Mesenchymal stem cell (in vitro differentiated cells and primary cell): ENCODE measurements at regions not wholly inside any gene's neighbourhood (a gene's known extent, or its start where the extent isn't known, plus 50 kb on each side); places are given as distances from the start of the nearest gene placed in this dataset.

ENCODE experiments used
- DNase-seq: peaks from one replicate; pipeline ENCODE4 v3.0.0-alpha.2; 2013
- H2AFZ ChIP-seq: one replicate; pipeline ENCODE4 v1.6.1; 2013; ENCODE audit warnings: low read depth, mild to moderate bottlenecking, control low read depth, inconsistent platforms, low read length, moderate library complexity
- H2AK5ac ChIP-seq: 2 replicates; pipeline ENCODE4 v1.6.1; 2013; ENCODE audit warnings: low read length, moderate library complexity, mild to moderate bottlenecking, inconsistent platforms; ENCODE audit not compliant: severe bottlenecking
- H2BK120ac ChIP-seq: one replicate; pipeline ENCODE4 v1.6.1; 2013; ENCODE audit warnings: low read depth, mild to moderate bottlenecking, inconsistent platforms, low read length, moderate library complexity
- H2BK12ac ChIP-seq, 2 experiments: one replicate each; pipeline ENCODE4 v1.6.1; 2013; ENCODE audit warnings: inconsistent platforms in 2 of 2, low read length in 2 of 2, mild to moderate bottlenecking in 2 of 2, moderate library complexity in 2 of 2, control low read depth in 1 of 2
- H2BK15ac ChIP-seq: one replicate; pipeline ENCODE4 v1.6.1; 2013; ENCODE audit warnings: mild to moderate bottlenecking, low read depth, inconsistent platforms; ENCODE audit not compliant: poor library complexity, severe bottlenecking
- H2BK5ac ChIP-seq: 2 replicates; pipeline ENCODE4 v1.6.1; 2013; ENCODE audit warnings: low read depth, mild to moderate bottlenecking, low read length, control low read depth, inconsistent platforms; ENCODE audit not compliant: poor library complexity, severe bottlenecking
- H3K14ac ChIP-seq, 2 experiments: one replicate each; pipeline ENCODE4 v1.6.1; 2013; ENCODE audit warnings: inconsistent platforms in 2 of 2, low read length in 2 of 2, control low read depth in 1 of 2, mild to moderate bottlenecking in 1 of 2, moderate library complexity in 1 of 2
- H3K18ac ChIP-seq, 2 experiments: one replicate each; pipeline ENCODE4 v1.6.1; 2013; ENCODE audit warnings: inconsistent platforms in 2 of 2, low read length in 2 of 2, control low read depth in 1 of 2, low read depth in 1 of 2, mild to moderate bottlenecking in 1 of 2
- H3K23ac ChIP-seq, 2 experiments: one replicate each; pipeline ENCODE4 v1.6.1; 2013; ENCODE audit warnings: inconsistent platforms in 2 of 2, low read length in 2 of 2, mild to moderate bottlenecking in 2 of 2, moderate library complexity in 2 of 2, control low read depth in 1 of 2
- H3K27ac ChIP-seq: 2 replicates; pipeline ENCODE4 v1.5.1; 2013; ENCODE audit warnings: mild to moderate bottlenecking, moderate library complexity, low read length, control low read depth, inconsistent platforms; ENCODE audit not compliant: poor library complexity, severe bottlenecking
- H3K27me3 ChIP-seq, 2 experiments: 2 replicates each; pipeline versions ENCODE4 v1.6.1 to v1.7.0; 2013; ENCODE audit warnings: low read length in 2 of 2, mild to moderate bottlenecking in 2 of 2, moderate library complexity in 2 of 2, control low read depth in 1 of 2, inconsistent platforms in 1 of 2; ENCODE audit not compliant: control insufficient read depth in 1 of 2, insufficient read depth in 1 of 2
- H3K36me3 ChIP-seq, 2 experiments: 2 replicates each; pipeline versions ENCODE4 v1.6.1 to v1.7.0; 2013; ENCODE audit warnings: low read length in 2 of 2, control low read depth in 1 of 2, inconsistent platforms in 1 of 2, low read depth in 1 of 2, mild to moderate bottlenecking in 1 of 2; ENCODE audit not compliant: insufficient read depth in 2 of 2, control insufficient read depth in 1 of 2
- H3K4ac ChIP-seq, 2 experiments: one replicate each; pipeline ENCODE4 v1.6.1; 2013; ENCODE audit warnings: inconsistent platforms in 2 of 2, low read length in 2 of 2, mild to moderate bottlenecking in 2 of 2, moderate library complexity in 2 of 2, control low read depth in 1 of 2, low read depth in 1 of 2
- H3K4me1 ChIP-seq: 2 replicates; pipeline ENCODE4 v1.6.1; 2013; ENCODE audit warnings: low read depth, low read length, control low read depth; ENCODE audit not compliant: control insufficient read depth, insufficient read depth
- H3K4me2 ChIP-seq: 2 replicates; pipeline ENCODE4 v1.6.1; 2013; ENCODE audit warnings: low read length, mild to moderate bottlenecking, inconsistent platforms; ENCODE audit not compliant: poor library complexity, severe bottlenecking
- H3K4me3 ChIP-seq, 2 experiments: 2 replicates each; pipeline versions ENCODE4 v1.5.1 to v1.7.0; 2013; ENCODE audit warnings: low read length in 2 of 2, mild to moderate bottlenecking in 2 of 2, control low read depth in 1 of 2, low read depth in 1 of 2; ENCODE audit not compliant: insufficient read depth in 1 of 2
- H3K79me1 ChIP-seq: replicated peaks from 2 replicates; pipeline ENCODE4 v1.6.1; 2013; ENCODE audit warnings: mild to moderate bottlenecking, control low read depth, low read length, inconsistent platforms; ENCODE audit not compliant: poor library complexity, severe bottlenecking
- H3K9ac ChIP-seq: 2 replicates; pipeline ENCODE4 v1.7.0; 2013; ENCODE audit warnings: mild to moderate bottlenecking, low read length, moderate library complexity
- H3K9me3 ChIP-seq: 2 replicates; pipeline ENCODE4 v1.7.0; 2013; ENCODE audit warnings: mild to moderate bottlenecking, low read length; ENCODE audit not compliant: control insufficient read depth
- H4K8ac ChIP-seq: one replicate; pipeline ENCODE4 v1.6.1; 2013; ENCODE audit warnings: inconsistent platforms, mild to moderate bottlenecking, low read length, moderate library complexity
- H4K91ac ChIP-seq: one replicate; pipeline ENCODE4 v1.6.1; 2013; ENCODE audit warnings: mild to moderate bottlenecking, low read length, inconsistent platforms
- WGBS: methylation state at CpG from one replicate; pipeline ENCODE4 v1.1.7; 2013; ENCODE audit warnings: mixed read lengths; 5-methylcytosine and 5-hydroxymethylcytosine counted together

DNA sequence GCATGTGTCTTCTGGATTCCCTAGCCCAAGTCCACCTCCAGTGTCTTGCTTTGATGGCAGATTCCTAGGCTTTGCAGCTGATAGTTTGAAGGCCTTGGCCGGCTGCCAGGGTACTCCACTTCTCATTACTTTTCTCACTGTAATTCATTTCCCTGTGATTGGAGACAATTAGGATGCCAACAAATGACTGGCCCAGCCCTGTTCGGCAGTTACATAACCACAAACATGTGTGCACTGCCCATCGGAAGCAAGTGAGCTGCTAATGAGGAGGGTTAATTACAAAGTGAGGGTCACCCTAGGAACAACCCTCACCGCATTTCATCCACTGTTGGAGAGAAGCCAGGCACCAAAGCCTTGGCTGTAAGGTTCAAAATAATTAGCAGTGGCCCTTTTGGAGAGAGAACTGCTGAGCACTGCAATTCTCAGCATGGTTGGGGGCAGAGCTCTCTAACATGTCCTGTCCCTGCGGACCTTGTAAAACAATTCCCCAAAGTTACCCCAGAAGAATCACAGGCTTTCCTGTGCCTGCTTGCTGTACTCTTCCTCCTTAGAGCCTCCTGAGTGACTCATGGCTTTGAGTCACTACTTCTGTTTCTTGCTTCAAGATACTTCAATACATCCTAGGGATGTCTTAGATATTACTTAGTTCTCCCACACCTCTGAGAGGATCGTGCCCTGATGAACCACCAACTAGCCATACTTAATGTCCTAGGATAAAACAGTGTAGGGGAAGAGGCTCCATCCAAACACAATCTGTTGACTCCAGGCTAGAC, 109.7 kb upstream of the GALNT18 start:
- no peak overlapping the region for H3K23ac ChIP-seq
- H3K9ac ChIP-seq, result no peak overlapping the region
- H3K18ac ChIP-seq, result no peak overlapping the region
- no peak overlapping the region for H3K27ac ChIP-seq
- DNase-seq, result peak; percentile 51
- peaks cover 26 to 30% of the 10 kb centered on the region in 2 experiments for H3K27me3 ChIP-seq
- peaks cover 2% of the 10 kb centered on the region for H3K4me1 ChIP-seq
- H2AK5ac ChIP-seq, result no peak overlapping the region
- no peak overlapping the region for H3K4me2 ChIP-seq
- 61% methylated on average over 6 of the region's 6 CpGs for WGBS
- no peak overlapping the region for H2BK12ac ChIP-seq
- H4K91ac ChIP-seq, result no peak overlapping the region
- no peak overlapping the region for H3K4me3 ChIP-seq
- no peaks in the 10 kb centered on the region for H3K9me3 ChIP-seq
- H3K36me3 ChIP-seq, result no peaks in the 10 kb centered on the region
- no peak overlapping the region for H2BK15ac ChIP-seq
- H4K8ac ChIP-seq, result no peak overlapping the region
- no peak overlapping the region for H3K4ac ChIP-seq
- H3K14ac ChIP-seq, result no peak overlapping the region
- H3K79me1 ChIP-seq, result no peaks in the 10 kb centered on the region
- no peak overlapping the region for H2BK120ac ChIP-seq
- no peak overlapping the region for H2AFZ ChIP-seq
- no peak overlapping the region for H2BK5ac ChIP-seq

DNA sequence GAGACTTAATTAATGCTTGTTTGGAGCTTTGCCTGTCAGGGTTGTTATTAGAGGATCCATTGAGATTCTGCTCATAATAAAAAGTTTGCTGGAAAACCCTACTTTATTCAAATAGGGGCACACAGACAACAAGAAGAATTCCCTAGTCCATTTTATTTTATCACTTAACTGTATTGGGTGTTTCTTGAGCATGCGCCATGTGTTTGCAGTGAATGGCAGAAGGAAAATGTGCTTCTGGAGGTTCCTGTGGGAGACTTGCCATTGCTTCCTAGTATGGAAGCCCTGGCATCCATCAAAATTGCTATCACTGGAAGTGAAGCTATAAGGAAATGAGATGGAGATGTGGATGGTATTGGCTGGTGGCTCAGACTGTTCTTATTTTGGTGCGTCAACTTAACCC, 106.6 kb upstream of the GALNT18 start:
- whole genome bisulfite sequencing, result 100% methylated on average over 1 of the region's 2 CpGs
- H3K9ac ChIP-seq, result no peak overlapping the region
- H3K4me3 ChIP-seq, result no peak overlapping the region

GRCh38 chr11:11725438-11725837, 103.6 kb upstream of the GALNT18 start:
- Histone ChIP-seq H4K91ac (no peak overlapping the region), H3K4me1 (no peaks in the 10 kb centered on the region), H2BK120ac (no peak overlapping the region), H3K23ac (no peak overlapping the region), H2BK12ac (no peak overlapping the region), H3K14ac (no peak overlapping the region), H4K8ac (no peak overlapping the region), H3K18ac (no peak overlapping the region), H2AFZ (no peak overlapping the region), H3K4ac (no peak overlapping the region), H3K9me3 (peaks cover 2% of the 10 kb centered on the region), H2BK5ac (no peak overlapping the region), H2AK5ac (no peak overlapping the region), H3K27ac (no peak overlapping the region), H3K9ac (no peak overlapping the region), H3K4me2 (no peak overlapping the region), H3K27me3 (peaks cover 25 to 34% of the 10 kb centered on the region in 2 experiments), H3K4me3 (no peak overlapping the region), H3K79me1 (no peaks in the 10 kb centered on the region), H2BK15ac (no peak overlapping the region), H3K36me3 (no peaks in the 10 kb centered on the region)
- 95% methylated on average over 5 of the region's 5 CpGs for WGBS
- no peak for DNase-seq

More for the DNA sequence above, 106.6 kb upstream of the GALNT18 start:
- Histone ChIP-seq H3K4ac (no peak overlapping the region), H4K91ac (no peak overlapping the region), H3K27ac (no peak overlapping the region), H4K8ac (no peak overlapping the region), H2AFZ (no peak overlapping the region), H3K4me2 (no peak overlapping the region), H3K36me3 (no peaks in the 10 kb centered on the region), H2BK120ac (no peak overlapping the region), H3K27me3 (peaks cover 21 to 27% of the 10 kb centered on the region in 2 experiments), H3K9me3 (no peaks in the 10 kb centered on the region), H2BK12ac (no peak overlapping the region), H3K14ac (no peak overlapping the region), H2BK5ac (no peak overlapping the region), H3K23ac (no peak overlapping the region), H3K18ac (no peak overlapping the region), H3K4me1 (peaks cover 1% of the 10 kb centered on the region), H2BK15ac (no peak overlapping the region), H3K79me1 (no peaks in the 10 kb centered on the region), H2AK5ac (no peak overlapping the region)
- DNase-seq, result no peak

DNA sequence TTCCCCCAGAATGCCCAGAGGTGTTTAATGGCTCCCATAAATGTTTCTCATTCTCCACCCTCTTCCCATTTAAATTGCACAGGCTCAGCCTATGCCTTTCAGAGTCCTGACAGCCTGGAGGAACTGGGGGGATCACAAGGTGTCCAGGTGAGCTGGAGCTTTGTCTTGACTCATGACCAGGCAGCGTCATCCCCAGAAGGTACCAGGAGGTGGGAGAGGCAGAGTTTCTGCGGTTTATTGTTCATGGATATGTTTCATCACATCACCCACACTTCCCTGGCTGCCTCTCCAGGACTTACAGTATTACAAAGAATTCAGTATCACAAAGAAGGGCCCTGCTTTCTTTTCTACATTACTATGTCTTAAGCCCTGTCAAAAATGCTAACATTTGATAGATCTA, 103.2 kb upstream of the GALNT18 start:
- no peak overlapping the region for H2AFZ ChIP-seq
- no peak overlapping the region for H4K91ac ChIP-seq
- no peaks in the 10 kb centered on the region for H3K4me1 ChIP-seq
- H2BK5ac ChIP-seq, result no peak overlapping the region
- no peak overlapping the region for H3K4me2 ChIP-seq
- H3K9ac ChIP-seq, result no peak overlapping the region
- no peaks in the 10 kb centered on the region for H3K79me1 ChIP-seq
- H3K18ac ChIP-seq, result no peak overlapping the region
- H4K8ac ChIP-seq, result no peak overlapping the region
- H3K27ac ChIP-seq, result no peak overlapping the region
- peaks cover 21 to 34% of the 10 kb centered on the region in 2 experiments for H3K27me3 ChIP-seq
- no peaks in the 10 kb centered on the region for H3K36me3 ChIP-seq
- H2BK120ac ChIP-seq, result no peak overlapping the region
- no peak overlapping the region for H3K4ac ChIP-seq
- no peak overlapping the region for H3K14ac ChIP-seq
- no peak overlapping the region for H2BK12ac ChIP-seq
- H3K9me3 ChIP-seq, result peaks cover 3% of the 10 kb centered on the region
- H3K4me3 ChIP-seq, result no peak overlapping the region
- WGBS, result 88% methylated on average over 2 of the region's 2 CpGs
- no peak for DNase-seq
- H2BK15ac ChIP-seq, result no peak overlapping the region
- no peak overlapping the region for H3K23ac ChIP-seq
- H2AK5ac ChIP-seq, result no peak overlapping the region
